ENCODE measurements at regions not wholly inside any gene's neighbourhood (a gene's known extent, or its start where the extent isn't known, plus 50 kb on each side); places are given as distances from the start of the nearest gene placed in this dataset.

DNA sequence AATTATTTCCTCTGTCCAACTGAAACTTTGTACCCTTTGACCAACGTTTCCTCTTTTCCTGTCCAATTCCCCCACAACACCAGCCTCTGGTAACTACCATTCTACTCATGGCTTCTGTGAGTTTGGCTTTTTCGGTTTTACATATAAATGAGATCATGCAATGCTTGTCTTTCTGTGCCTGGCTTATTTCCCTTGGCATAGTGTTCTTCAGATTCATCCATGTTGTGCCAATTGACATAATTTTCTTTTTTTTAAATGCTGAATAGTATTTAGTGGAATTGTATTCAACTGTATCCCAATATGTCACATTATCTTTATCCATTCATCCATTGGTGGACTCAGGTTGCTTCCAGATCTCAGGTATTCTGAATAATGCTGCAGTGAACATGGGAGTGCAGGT is 222.5 kb upstream of the GALNTL6 start:
- H3K27me3 ChIP-seq (ENCODE audit: control insufficient read depth in 2 of 2, insufficient read depth in 2 of 2, low read length in 2 of 2), result no peaks in the 10 kb centered on the region
- no peaks in the 10 kb centered on the region for H4K20me1 ChIP-seq (replicated peaks; ENCODE audit: control insufficient read depth, extremely low read depth, insufficient read depth, low read length)
- POLR2A ChIA-PET, result no interaction called here
- no peak overlapping the region for H3K4me3 ChIP-seq (replicated peaks in 1 of 3; ENCODE audit: insufficient read depth in 1 of 3, low read depth in 1 of 3, low read length in 3 of 3)
- CTCF ChIA-PET, result no interaction called here
- no peak overlapping the region for H3K4me2 ChIP-seq (ENCODE audit: insufficient read depth, low read length)
- no peaks in the 10 kb centered on the region for H3K9me1 ChIP-seq (replicated peaks; ENCODE audit: control insufficient read depth, extremely low read depth, insufficient read depth, low read length)
- FAIRE-seq (no peak), DNase-seq (ENCODE audit: low read depth, low spot score) (no peak)
- dilution Hi-C loops (cut with MboI; ENCODE audit: extremely low pct_ligation_motif_present, low sequenced_read_pairs), result no loop called here
- H2AFZ ChIP-seq (ENCODE audit: low read depth, low read length), result no peak overlapping the region
- H3K36me3 ChIP-seq (ENCODE audit: control insufficient read depth in 2 of 2, extremely low read depth in 1 of 2, insufficient read depth in 2 of 2, low read length in 2 of 2), result no peaks in the 10 kb centered on the region
- no TSS peak for BruUV-seq (replicated peaks)
- no peak overlapping the region for H3K9ac ChIP-seq (replicated peaks; ENCODE audit: extremely low read depth, insufficient read depth, low read length)
- H3K9me3 ChIP-seq (replicated peaks; ENCODE audit: control insufficient read depth, insufficient read depth, low read length), result peaks cover 7% of the 10 kb centered on the region
- TF ChIP-seq GATA2 (IDR thresholded peaks at IDR 0.05; ENCODE audit: insufficient read depth, insufficient read length, low read depth, low read length) (no peak), MAX (IDR thresholded peaks at IDR 0.05; ENCODE audit: insufficient read depth, insufficient read length) (no peak), POLR2AphosphoS5 (IDR thresholded peaks at IDR 0.05; ENCODE audit: insufficient read depth, low read depth, low read length) (no peak), EZH2 (IDR thresholded peaks at IDR 0.05; ENCODE audit: borderline replicate concordance, low read depth, low read length, severe bottlenecking) (no peak), FOS (IDR thresholded peaks at IDR 0.05; ENCODE audit: borderline replicate concordance, insufficient read depth, low read length) (no peak), JUN (IDR thresholded peaks at IDR 0.05; ENCODE audit: borderline replicate concordance, insufficient read depth, insufficient read length, low read depth) (no peak), POLR2A (IDR thresholded peaks at IDR 0.05; ENCODE audit: low read depth, low read length) (no peak), MYC (IDR thresholded peaks at IDR 0.05; ENCODE audit: low read depth, low read length) (no peak)
- TF ChIP-seq, protein P1, sequence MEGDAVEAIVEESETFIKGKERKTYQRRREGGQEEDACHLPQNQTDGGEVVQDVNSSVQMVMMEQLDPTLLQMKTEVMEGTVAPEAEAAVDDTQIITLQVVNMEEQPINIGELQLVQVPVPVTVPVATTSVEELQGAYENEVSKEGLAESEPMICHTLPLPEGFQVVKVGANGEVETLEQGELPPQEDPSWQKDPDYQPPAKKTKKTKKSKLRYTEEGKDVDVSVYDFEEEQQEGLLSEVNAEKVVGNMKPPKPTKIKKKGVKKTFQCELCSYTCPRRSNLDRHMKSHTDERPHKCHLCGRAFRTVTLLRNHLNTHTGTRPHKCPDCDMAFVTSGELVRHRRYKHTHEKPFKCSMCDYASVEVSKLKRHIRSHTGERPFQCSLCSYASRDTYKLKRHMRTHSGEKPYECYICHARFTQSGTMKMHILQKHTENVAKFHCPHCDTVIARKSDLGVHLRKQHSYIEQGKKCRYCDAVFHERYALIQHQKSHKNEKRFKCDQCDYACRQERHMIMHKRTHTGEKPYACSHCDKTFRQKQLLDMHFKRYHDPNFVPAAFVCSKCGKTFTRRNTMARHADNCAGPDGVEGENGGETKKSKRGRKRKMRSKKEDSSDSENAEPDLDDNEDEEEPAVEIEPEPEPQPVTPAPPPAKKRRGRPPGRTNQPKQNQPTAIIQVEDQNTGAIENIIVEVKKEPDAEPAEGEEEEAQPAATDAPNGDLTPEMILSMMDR (IDR thresholded peaks at IDR 0.05; ENCODE audit: extremely low read depth in 1 of 2, insufficient read depth in 1 of 2, low read depth in 1 of 2, low read length in 2 of 2), result no peak
- H3K4me1 ChIP-seq (ENCODE audit: control insufficient read depth, extremely low read depth, insufficient read depth, low read length), result no peaks in the 10 kb centered on the region
- no peak overlapping the region for H3K27ac ChIP-seq (ENCODE audit: insufficient read depth, low read depth, low read length)
- intact Hi-C loops (cut with micrococcal nuclease), result no loop called here
- no peaks in the 10 kb centered on the region for H3K79me2 ChIP-seq (ENCODE audit: control insufficient read depth, insufficient read depth, low read length)
